ENCODE measurements at regions not wholly inside any gene's neighbourhood (a gene's known extent, or its start where the extent isn't known, plus 50 kb on each side); places are given as distances from the start of the nearest gene placed in this dataset.

DNA sequence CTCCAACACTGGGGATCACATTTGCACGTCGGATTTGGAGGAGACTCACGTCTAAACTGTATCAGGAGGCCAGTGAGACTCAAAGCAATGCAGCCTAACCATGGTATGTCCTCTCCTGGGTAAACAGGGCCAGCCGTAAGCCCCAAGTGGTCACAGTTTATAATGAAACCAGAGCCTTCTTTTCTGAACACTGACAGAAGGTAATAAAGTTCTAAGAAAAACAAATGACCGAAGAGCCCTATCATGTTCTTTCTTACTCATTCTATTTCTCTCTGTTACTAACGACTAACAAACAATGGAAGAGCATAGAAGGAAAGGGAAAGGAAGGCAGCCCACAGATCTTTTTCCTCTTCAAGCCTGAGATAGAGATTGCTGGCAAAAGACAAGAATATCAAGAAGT, 796.8 kb upstream of the SOX11 start:
- Histone ChIP-seq H3K4me1 (ENCODE audit: control insufficient read depth, insufficient read depth, low read length) (no peaks in the 10 kb centered on the region), H3K36me3 (ENCODE audit: control insufficient read depth in 2 of 2, insufficient read depth in 1 of 2, low read length in 2 of 2) (no peaks in the 10 kb centered on the region), H3K27ac (ENCODE audit: extremely low read depth, low read depth, low read length) (no peak overlapping the region), H3K9me3 (ENCODE audit: control insufficient read depth, insufficient read depth, low read depth, low read length) (no peaks in the 10 kb centered on the region), H3K4me3 (ENCODE audit: low read depth, low read length) (no peak overlapping the region)
- no peak for TF ChIP-seq ZNF558 (tag by site-specific recombination; IDR thresholded peaks at IDR 0.05)
- POLR2A ChIA-PET = no interaction called here
- CTCF ChIA-PET = interaction anchor here (0.6 kb wide), 1 partner anchor 34 kb away, joined by 3 read pairs; no protein-coding TSS in a partner anchor

DNA sequence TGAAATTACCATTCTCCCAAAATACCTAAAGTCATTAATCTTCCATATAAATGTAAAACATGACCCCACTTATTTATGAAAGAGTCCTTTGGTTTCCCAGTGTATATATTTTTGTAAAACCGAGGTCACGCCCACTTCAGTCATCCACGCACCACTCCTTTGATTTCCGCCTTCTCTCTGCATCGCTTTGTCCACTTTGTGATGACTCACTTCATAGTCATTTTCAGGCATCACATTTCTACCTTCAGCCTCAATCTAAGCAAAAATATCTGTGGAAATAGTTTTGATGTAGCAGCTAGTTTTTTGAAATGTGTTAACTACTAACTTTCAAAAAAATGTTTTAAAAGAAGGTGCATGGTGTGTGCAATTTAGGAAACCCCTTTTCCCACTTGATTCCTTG, 793.5 kb upstream of the SOX11 start:
- TF ChIP-seq ZNF121 (tag by site-specific recombination; IDR thresholded peaks at IDR 0.05) (no peak), ZNF311 (tag by site-specific recombination; IDR thresholded peaks at IDR 0.05; ENCODE audit: borderline replicate concordance) (no peak), GLI2 (tag by site-specific recombination; IDR thresholded peaks at IDR 0.05; ENCODE audit: borderline replicate concordance, low read depth) (no peak), ZNF558 (tag by site-specific recombination; IDR thresholded peaks at IDR 0.05) (no peak), SETDB1 (IDR thresholded peaks at IDR 0.05; ENCODE audit: insufficient read length, low read length) (no peak), SP3 (tag by site-specific recombination; IDR thresholded peaks at IDR 0.05) (no peak), ZNF335 (tag by site-specific recombination; conservative IDR thresholded peaks at IDR 0.05) (no peak), ZNF394 (tag by site-specific recombination; IDR thresholded peaks at IDR 0.05; ENCODE audit: borderline replicate concordance) (no peak), ZNF623 (tag by site-specific recombination; IDR thresholded peaks at IDR 0.05) (no peak), ZBTB17 (tag by site-specific recombination; IDR thresholded peaks at IDR 0.05) (no peak), ZNF837 (tag by site-specific recombination; IDR thresholded peaks at IDR 0.05) (no peak)
- TF ChIP-seq, protein P1, sequence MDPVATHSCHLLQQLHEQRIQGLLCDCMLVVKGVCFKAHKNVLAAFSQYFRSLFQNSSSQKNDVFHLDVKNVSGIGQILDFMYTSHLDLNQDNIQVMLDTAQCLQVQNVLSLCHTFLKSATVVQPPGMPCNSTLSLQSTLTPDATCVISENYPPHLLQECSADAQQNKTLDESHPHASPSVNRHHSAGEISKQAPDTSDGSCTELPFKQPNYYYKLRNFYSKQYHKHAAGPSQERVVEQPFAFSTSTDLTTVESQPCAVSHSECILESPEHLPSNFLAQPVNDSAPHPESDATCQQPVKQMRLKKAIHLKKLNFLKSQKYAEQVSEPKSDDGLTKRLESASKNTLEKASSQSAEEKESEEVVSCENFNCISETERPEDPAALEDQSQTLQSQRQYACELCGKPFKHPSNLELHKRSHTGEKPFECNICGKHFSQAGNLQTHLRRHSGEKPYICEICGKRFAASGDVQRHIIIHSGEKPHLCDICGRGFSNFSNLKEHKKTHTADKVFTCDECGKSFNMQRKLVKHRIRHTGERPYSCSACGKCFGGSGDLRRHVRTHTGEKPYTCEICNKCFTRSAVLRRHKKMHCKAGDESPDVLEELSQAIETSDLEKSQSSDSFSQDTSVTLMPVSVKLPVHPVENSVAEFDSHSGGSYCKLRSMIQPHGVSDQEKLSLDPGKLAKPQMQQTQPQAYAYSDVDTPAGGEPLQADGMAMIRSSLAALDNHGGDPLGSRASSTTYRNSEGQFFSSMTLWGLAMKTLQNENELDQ (tag by site-specific recombination; IDR thresholded peaks at IDR 0.05; ENCODE audit: low read depth) = no peak
- TF ChIP-seq, protein P2, sequence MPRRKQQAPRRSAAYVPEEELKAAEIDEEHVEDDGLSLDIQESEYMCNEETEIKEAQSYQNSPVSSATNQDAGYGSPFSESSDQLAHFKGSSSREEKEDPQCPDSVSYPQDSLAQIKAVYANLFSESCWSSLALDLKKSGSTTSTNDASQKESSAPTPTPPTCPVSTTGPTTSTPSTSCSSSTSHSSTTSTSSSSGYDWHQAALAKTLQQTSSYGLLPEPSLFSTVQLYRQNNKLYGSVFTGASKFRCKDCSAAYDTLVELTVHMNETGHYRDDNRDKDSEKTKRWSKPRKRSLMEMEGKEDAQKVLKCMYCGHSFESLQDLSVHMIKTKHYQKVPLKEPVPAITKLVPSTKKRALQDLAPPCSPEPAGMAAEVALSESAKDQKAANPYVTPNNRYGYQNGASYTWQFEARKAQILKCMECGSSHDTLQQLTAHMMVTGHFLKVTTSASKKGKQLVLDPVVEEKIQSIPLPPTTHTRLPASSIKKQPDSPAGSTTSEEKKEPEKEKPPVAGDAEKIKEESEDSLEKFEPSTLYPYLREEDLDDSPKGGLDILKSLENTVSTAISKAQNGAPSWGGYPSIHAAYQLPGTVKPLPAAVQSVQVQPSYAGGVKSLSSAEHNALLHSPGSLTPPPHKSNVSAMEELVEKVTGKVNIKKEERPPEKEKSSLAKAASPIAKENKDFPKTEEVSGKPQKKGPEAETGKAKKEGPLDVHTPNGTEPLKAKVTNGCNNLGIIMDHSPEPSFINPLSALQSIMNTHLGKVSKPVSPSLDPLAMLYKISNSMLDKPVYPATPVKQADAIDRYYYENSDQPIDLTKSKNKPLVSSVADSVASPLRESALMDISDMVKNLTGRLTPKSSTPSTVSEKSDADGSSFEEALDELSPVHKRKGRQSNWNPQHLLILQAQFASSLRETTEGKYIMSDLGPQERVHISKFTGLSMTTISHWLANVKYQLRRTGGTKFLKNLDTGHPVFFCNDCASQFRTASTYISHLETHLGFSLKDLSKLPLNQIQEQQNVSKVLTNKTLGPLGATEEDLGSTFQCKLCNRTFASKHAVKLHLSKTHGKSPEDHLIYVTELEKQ (tag by site-specific recombination; IDR thresholded peaks at IDR 0.05; ENCODE audit: borderline replicate concordance) = no peak
- CTCF ChIA-PET = no interaction called here
- Histone ChIP-seq H3K9me3 (ENCODE audit: control insufficient read depth, insufficient read depth, low read depth, low read length) (no peaks in the 10 kb centered on the region), H3K27ac (ENCODE audit: extremely low read depth, low read depth, low read length) (no peak overlapping the region), H3K36me3 (ENCODE audit: control insufficient read depth in 2 of 2, insufficient read depth in 1 of 2, low read length in 2 of 2) (no peaks in the 10 kb centered on the region), H3K4me1 (ENCODE audit: control insufficient read depth, insufficient read depth, low read length) (no peaks in the 10 kb centered on the region), H3K4me3 (ENCODE audit: low read depth, low read length) (no peak overlapping the region)
- POLR2A ChIA-PET = no interaction called here

DNA sequence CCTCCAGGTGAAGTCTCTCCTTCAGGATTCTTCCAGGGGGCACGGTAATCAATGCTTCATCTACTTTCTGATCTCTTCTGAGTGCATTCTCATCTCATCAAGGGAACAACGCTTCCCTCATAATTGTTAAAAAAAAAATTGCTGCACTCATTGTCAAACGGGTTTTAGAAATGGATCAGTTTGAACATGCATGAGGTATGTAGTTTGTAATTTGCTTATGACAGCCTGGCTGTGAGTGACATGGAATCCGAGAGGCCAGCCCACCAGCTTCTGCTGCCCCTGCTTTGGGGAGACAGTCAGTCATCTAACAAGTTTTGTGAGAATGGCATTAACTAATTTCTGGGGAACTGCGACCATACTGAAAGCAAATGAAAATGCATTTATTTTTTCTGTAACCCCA, 791.9 kb upstream of the SOX11 start:
- no peaks in the 10 kb centered on the region for H3K4me1 ChIP-seq (ENCODE audit: control insufficient read depth, insufficient read depth, low read length)
- CTCF ChIA-PET = no interaction called here
- H3K9me3 ChIP-seq (ENCODE audit: control insufficient read depth, insufficient read depth, low read depth, low read length) = no peaks in the 10 kb centered on the region
- POLR2A ChIA-PET = no interaction called here
- H3K4me3 ChIP-seq (ENCODE audit: low read depth, low read length) = no peak overlapping the region
- no peaks in the 10 kb centered on the region for H3K36me3 ChIP-seq (ENCODE audit: control insufficient read depth in 2 of 2, insufficient read depth in 1 of 2, low read length in 2 of 2)
- no peak overlapping the region for H3K27ac ChIP-seq (ENCODE audit: extremely low read depth, low read depth, low read length)
- TF ChIP-seq ZNF747 (tag by site-specific recombination; IDR thresholded peaks at IDR 0.05) (no peak), ZIC2 (tag by site-specific recombination; IDR thresholded peaks at IDR 0.05) (no peak), ZNF501 (tag by site-specific recombination; IDR thresholded peaks at IDR 0.05) (no peak), ZNF132 (tag by site-specific recombination; IDR thresholded peaks at IDR 0.05; ENCODE audit: borderline replicate concordance) (no peak), ZNF155 (tag by site-specific recombination; IDR thresholded peaks at IDR 0.05) (no peak), ZNF169 (tag by site-specific recombination; IDR thresholded peaks at IDR 0.05) (no peak), ZNF394 (tag by site-specific recombination; IDR thresholded peaks at IDR 0.05; ENCODE audit: borderline replicate concordance) (no peak), ZNF221 (tag by site-specific recombination; IDR thresholded peaks at IDR 0.05; ENCODE audit: borderline replicate concordance) (no peak), SETDB1 (IDR thresholded peaks at IDR 0.05; ENCODE audit: insufficient read length, low read length) (no peak), SCRT2 (tag by site-specific recombination; IDR thresholded peaks at IDR 0.05) (no peak), FEZF1 (tag by site-specific recombination; IDR thresholded peaks at IDR 0.05) (no peak), ZNF121 (tag by site-specific recombination; IDR thresholded peaks at IDR 0.05) (no peak)
- TF ChIP-seq, protein P3, sequence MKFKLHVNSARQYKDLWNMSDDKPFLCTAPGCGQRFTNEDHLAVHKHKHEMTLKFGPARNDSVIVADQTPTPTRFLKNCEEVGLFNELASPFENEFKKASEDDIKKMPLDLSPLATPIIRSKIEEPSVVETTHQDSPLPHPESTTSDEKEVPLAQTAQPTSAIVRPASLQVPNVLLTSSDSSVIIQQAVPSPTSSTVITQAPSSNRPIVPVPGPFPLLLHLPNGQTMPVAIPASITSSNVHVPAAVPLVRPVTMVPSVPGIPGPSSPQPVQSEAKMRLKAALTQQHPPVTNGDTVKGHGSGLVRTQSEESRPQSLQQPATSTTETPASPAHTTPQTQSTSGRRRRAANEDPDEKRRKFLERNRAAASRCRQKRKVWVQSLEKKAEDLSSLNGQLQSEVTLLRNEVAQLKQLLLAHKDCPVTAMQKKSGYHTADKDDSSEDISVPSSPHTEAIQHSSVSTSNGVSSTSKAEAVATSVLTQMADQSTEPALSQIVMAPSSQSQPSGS (tag by site-specific recombination; IDR thresholded peaks at IDR 0.05; ENCODE audit: low read depth) = no peak
- TF ChIP-seq, protein P4, sequence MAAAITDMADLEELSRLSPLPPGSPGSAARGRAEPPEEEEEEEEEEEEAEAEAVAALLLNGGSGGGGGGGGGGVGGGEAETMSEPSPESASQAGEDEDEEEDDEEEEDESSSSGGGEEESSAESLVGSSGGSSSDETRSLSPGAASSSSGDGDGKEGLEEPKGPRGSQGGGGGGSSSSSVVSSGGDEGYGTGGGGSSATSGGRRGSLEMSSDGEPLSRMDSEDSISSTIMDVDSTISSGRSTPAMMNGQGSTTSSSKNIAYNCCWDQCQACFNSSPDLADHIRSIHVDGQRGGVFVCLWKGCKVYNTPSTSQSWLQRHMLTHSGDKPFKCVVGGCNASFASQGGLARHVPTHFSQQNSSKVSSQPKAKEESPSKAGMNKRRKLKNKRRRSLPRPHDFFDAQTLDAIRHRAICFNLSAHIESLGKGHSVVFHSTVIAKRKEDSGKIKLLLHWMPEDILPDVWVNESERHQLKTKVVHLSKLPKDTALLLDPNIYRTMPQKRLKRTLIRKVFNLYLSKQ (tag by site-specific recombination; IDR thresholded peaks at IDR 0.05; ENCODE audit: borderline replicate concordance) = no peak
